ENCODE measurements at regions not wholly inside any gene's neighbourhood (a gene's known extent, or its start where the extent isn't known, plus 50 kb on each side); places are given as distances from the start of the nearest gene placed in this dataset.

DNA sequence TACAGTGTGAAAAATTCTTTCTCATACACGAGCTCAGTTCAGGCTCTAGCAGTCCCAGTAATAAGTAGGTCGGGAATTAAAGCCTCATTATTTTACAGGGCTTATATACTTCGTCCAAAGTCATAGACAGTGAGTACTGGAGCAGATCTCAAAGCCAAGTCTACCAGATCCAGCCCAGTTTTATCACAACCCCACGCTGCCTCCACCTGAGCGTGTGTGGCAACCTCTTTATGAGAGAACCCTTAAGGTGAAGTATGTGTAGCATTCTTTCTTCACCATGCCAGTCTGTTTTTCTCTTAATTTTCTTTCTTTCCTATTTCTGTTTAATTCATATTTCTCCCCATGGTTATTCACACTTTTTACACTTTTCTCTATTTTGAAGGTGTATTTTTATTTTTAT, 574.6 kb upstream of the ARPP21 start:
- Histone ChIP-seq H3K4me3 (ENCODE audit: low read depth, low read length) (no peak overlapping the region), H3K36me3 (ENCODE audit: control insufficient read depth, insufficient read depth, low read length) (no peaks in the 10 kb centered on the region), H3K27me3 (ENCODE audit: control insufficient read depth, insufficient read depth, low read length) (no peaks in the 10 kb centered on the region)
- no peak for DNase-seq (ENCODE audit: low read depth)
- TF ChIP-seq, protein P1, sequence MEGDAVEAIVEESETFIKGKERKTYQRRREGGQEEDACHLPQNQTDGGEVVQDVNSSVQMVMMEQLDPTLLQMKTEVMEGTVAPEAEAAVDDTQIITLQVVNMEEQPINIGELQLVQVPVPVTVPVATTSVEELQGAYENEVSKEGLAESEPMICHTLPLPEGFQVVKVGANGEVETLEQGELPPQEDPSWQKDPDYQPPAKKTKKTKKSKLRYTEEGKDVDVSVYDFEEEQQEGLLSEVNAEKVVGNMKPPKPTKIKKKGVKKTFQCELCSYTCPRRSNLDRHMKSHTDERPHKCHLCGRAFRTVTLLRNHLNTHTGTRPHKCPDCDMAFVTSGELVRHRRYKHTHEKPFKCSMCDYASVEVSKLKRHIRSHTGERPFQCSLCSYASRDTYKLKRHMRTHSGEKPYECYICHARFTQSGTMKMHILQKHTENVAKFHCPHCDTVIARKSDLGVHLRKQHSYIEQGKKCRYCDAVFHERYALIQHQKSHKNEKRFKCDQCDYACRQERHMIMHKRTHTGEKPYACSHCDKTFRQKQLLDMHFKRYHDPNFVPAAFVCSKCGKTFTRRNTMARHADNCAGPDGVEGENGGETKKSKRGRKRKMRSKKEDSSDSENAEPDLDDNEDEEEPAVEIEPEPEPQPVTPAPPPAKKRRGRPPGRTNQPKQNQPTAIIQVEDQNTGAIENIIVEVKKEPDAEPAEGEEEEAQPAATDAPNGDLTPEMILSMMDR (IDR thresholded peaks at IDR 0.05; ENCODE audit: insufficient read depth, low read depth, low read length), result no peak
- ChIA-PET POLR2A (no interaction called here), CTCF (no interaction called here)

DNA sequence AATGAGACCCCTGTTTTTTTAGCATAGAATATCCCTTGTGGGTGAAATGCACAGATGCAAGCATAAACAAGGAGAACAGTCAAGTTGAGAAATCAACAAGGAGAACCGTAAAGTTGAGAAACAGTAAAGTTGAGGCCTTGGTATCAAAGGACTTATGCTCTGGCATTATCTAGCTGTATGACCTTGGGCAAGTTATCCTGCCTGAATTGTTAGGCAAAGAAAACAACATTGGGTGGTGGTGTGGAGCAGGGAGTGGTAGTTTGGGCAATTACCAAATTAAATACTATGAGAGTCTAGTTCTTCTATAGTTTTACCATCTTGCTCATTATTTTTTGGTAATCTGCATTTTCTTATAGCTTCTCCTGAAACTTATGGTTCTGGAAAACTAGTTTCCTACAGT, 573.4 kb upstream of the ARPP21 start:
- H3K27me3 ChIP-seq (ENCODE audit: control insufficient read depth, insufficient read depth, low read length), result no peaks in the 10 kb centered on the region
- no peak overlapping the region for H3K4me3 ChIP-seq (ENCODE audit: low read depth, low read length)
- H3K36me3 ChIP-seq (ENCODE audit: control insufficient read depth, insufficient read depth, low read length), result no peaks in the 10 kb centered on the region
- no peak for DNase-seq (ENCODE audit: low read depth)
- TF ChIP-seq, protein P1 (IDR thresholded peaks at IDR 0.05; ENCODE audit: insufficient read depth, low read depth, low read length), result no peak
- ChIA-PET CTCF (no interaction called here), POLR2A (no interaction called here)

DNA sequence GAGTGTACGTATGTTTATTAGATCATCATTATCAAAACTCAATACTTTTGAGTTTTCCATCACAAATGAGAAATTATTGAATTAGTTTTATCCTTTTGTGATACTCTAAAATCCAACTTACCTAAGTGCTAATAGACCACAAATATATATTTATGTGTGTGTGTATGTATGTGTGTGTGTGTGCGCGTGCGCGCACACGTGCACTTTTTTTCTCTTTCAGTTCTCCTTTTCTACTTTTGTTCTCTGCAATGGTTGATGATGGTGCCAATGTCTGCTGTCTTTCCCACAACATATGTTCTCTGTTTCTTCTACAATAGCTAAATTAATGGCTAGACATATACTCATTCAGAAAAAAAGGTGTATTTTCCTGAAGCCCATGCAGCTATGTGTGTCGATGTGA, 571.6 kb upstream of the ARPP21 start:
- Histone ChIP-seq H3K27me3 (ENCODE audit: control insufficient read depth, insufficient read depth, low read length) (no peaks in the 10 kb centered on the region), H3K4me3 (ENCODE audit: low read depth, low read length) (no peak overlapping the region), H3K36me3 (ENCODE audit: control insufficient read depth, insufficient read depth, low read length) (no peaks in the 10 kb centered on the region)
- ChIA-PET CTCF (no interaction called here), POLR2A (no interaction called here)
- no peak for DNase-seq (ENCODE audit: low read depth)
- TF ChIP-seq, protein P1 (IDR thresholded peaks at IDR 0.05; ENCODE audit: insufficient read depth, low read depth, low read length), result no peak

DNA sequence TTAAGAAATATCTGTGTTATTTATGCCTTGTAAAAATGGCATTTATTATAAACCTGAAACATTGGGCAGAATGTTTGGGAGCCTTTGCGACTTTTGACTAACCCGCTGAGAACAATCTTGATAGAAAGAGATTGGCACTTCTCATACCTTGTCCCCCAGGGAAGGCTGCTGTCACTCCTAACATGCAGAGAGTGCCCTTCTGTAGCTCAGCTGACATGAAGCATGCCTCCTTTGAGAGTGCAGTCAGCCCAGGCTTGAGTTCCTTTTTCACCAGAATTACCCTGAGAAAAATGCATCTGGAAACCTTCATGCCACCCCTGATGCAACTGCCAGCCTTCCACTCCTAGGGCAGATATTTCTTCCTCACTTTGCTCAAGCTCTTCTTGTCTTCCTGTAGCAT, 569.2 kb upstream of the ARPP21 start:
- POLR2A ChIA-PET, result no interaction called here
- no peak for DNase-seq (ENCODE audit: low read depth)

DNA sequence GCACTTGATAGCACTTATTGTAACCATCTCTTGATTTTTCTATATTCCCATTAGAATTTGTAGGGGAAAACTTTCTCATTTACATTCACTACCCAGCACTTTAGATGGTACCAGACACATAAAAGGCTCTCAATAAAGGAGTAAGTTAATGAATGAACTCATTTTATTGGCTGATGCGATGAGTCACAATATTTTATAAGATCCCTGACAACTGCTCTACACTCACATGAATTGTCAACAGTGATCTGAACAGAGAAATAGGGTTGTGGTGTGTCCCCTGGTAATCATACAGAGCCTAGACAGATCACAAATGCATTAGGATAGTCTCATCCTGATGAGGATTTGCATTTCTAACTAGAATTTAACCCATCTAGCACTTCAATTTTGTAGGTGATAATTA, 567.6 kb upstream of the ARPP21 start:
- Histone ChIP-seq H3K36me3 (ENCODE audit: control insufficient read depth, insufficient read depth, low read length) (no peaks in the 10 kb centered on the region), H3K4me3 (ENCODE audit: low read depth, low read length) (no peak overlapping the region), H3K27me3 (ENCODE audit: control insufficient read depth, insufficient read depth, low read length) (no peaks in the 10 kb centered on the region)
- no peak for DNase-seq (ENCODE audit: low read depth)
- TF ChIP-seq, protein P1 (IDR thresholded peaks at IDR 0.05; ENCODE audit: insufficient read depth, low read depth, low read length), result no peak
- ChIA-PET POLR2A (no interaction called here), CTCF (no interaction called here)

More for the DNA sequence above, 569.2 kb upstream of the ARPP21 start:
- TF ChIP-seq, protein P1 (IDR thresholded peaks at IDR 0.05; ENCODE audit: insufficient read depth, low read depth, low read length), result no peak
- Histone ChIP-seq H3K27me3 (ENCODE audit: control insufficient read depth, insufficient read depth, low read length) (no peaks in the 10 kb centered on the region), H3K4me3 (ENCODE audit: low read depth, low read length) (no peak overlapping the region), H3K36me3 (ENCODE audit: control insufficient read depth, insufficient read depth, low read length) (no peaks in the 10 kb centered on the region)
- CTCF ChIA-PET, result no interaction called here

Measured in BJ (cell line).